Smooth muscle cell (in vitro differentiated cells): ENCODE measurements at regions not wholly inside any gene's neighbourhood (a gene's known extent, or its start where the extent isn't known, plus 50 kb on each side); places are given as distances from the start of the nearest gene placed in this dataset.

Experiments used
- DNase-seq: peaks from one replicate; lab custom pipeline; 2025; ENCODE audit not compliant: unreplicated experiment; lab: John Stamatoyannopoulos, UW
- H2AFZ ChIP-seq: fragments of 200-600 bp; sonication (generic); 2 replicates; pipeline ENCODE4 v1.6.0; 2016; ENCODE audit warnings: antibody characterized with exemption, low read depth, mild to moderate bottlenecking
- H3F3A ChIP-seq: fragments of 200-600 bp; sonication (generic); 2 replicates; pipeline ENCODE4 v1.6.0; 2017; ENCODE audit warnings: antibody characterized with exemption, low read depth
- H3K27ac ChIP-seq: fragments of 200-600 bp; sonication (generic); 2 replicates; pipeline ENCODE4 v1.5.1; 2016; ENCODE audit warnings: low read depth, mild to moderate bottlenecking
- H3K27me3 ChIP-seq: fragments of 200-600 bp; sonication (generic); 2 replicates; pipeline ENCODE4 v1.6.1; 2016; ENCODE audit warnings: low read depth, mild to moderate bottlenecking
- H3K36me3 ChIP-seq: fragments of 200-600 bp; sonication (generic); 2 replicates; pipeline ENCODE4 v1.5.1; 2016; ENCODE audit warnings: low read depth
- H3K4me1 ChIP-seq: fragments of 200-600 bp; sonication (generic); 2 replicates; pipeline ENCODE4 v1.5.1; 2016; ENCODE audit warnings: low read depth
- H3K4me2 ChIP-seq: fragments of 200-600 bp; sonication (generic); 2 replicates; pipeline ENCODE4 v1.6.0; 2016; ENCODE audit warnings: mild to moderate bottlenecking
- H3K4me3 ChIP-seq: fragments of 200-600 bp; sonication (generic); 2 replicates; pipeline ENCODE4 v1.5.1; 2016; ENCODE audit warnings: mild to moderate bottlenecking
- H3K79me2 ChIP-seq: fragments of 200-600 bp; sonication (generic); 2 replicates; pipeline ENCODE4 v1.6.0; 2016; ENCODE audit warnings: low read depth, mild to moderate bottlenecking
- H3K9ac ChIP-seq: fragments of 200-600 bp; sonication (generic); 2 replicates; pipeline ENCODE4 v1.6.0; 2016; ENCODE audit warnings: low read depth
- H3K9me3 ChIP-seq: fragments of 200-600 bp; sonication (generic); replicated peaks from 2 replicates; pipeline ENCODE4 v1.5.1; 2016; ENCODE audit warnings: low read depth
- H4K20me1 ChIP-seq: fragments of 200-600 bp; sonication (generic); 2 replicates; pipeline ENCODE4 v1.6.0; 2016; ENCODE audit warnings: low read depth
- WGBS: methylation state at CpG from one replicate; pipeline ENCODE4 v1.1.7; 2016; ENCODE audit warnings: low lambda C conversion rate; 5-methylcytosine and 5-hydroxymethylcytosine counted together
- TF ChIP-seq, protein P1 (sequence below): fragments of 200-600 bp; sonication (generic); IDR thresholded peaks from 2 replicates; pipeline ENCODE4 v1.5.1; 2017; ENCODE audit warnings: borderline replicate concordance, mild to moderate bottlenecking, antibody characterized with exemption; ENCODE audit not compliant: insufficient read depth, poor library complexity, severe bottlenecking

DNA sequence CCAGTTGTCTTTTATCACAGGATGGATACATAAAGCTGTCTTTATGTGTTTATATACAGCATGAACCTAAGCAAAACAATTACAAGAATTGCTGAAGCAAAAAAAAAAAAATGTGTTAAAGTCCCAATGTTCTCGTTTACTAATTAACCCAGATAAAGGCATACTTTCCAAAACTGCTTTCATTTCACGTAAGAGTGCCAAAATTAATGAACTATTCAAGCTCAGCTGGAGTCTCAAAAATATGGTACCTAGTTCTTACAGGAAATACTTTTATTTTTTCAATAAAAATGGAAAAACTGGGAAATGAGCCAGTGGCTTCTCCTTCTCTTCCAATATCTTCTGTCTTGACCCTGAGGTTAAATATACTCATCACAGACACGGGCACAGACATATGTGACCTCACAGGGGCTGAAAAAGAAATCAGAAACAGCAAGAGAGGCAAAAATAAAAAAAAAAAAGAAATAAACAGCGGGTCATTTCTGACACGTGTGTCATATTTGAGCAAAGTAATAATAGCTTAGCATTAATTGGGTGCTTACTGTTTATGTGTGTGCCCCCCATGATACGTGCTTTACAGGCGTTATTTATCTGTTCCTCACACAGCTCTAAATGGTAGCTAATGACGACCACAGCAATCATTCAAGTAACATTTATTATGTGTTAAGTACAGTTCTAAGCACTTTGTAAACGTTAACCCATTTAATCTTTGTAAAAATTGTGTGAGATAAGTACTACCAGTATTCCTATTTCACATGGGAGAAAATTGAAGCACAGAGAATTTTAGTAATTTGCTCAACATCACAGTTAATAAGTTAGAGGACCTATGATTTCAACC is 158.0 kb upstream of the MMADHC start:
- WGBS: 52% methylated on average over 9 of the region's 9 CpGs
- Histone ChIP-seq H3K27me3 (no peaks in the 10 kb centered on the region), H2AFZ (no peak overlapping the region), H3K4me1 (peaks cover 9% of the 10 kb centered on the region), H3K9me3 (no peaks in the 10 kb centered on the region), H3K4me2 (no peak overlapping the region), H3K79me2 (no peaks in the 10 kb centered on the region), H3F3A (peaks cover 9% of the 10 kb centered on the region), H3K9ac (peak overlapping the region; percentile 63), H3K36me3 (no peaks in the 10 kb centered on the region), H3K27ac (peak overlapping the region; percentile 87), H3K4me3 (no peak overlapping the region), H4K20me1 (no peaks in the 10 kb centered on the region)
- TF ChIP-seq, protein P1, sequence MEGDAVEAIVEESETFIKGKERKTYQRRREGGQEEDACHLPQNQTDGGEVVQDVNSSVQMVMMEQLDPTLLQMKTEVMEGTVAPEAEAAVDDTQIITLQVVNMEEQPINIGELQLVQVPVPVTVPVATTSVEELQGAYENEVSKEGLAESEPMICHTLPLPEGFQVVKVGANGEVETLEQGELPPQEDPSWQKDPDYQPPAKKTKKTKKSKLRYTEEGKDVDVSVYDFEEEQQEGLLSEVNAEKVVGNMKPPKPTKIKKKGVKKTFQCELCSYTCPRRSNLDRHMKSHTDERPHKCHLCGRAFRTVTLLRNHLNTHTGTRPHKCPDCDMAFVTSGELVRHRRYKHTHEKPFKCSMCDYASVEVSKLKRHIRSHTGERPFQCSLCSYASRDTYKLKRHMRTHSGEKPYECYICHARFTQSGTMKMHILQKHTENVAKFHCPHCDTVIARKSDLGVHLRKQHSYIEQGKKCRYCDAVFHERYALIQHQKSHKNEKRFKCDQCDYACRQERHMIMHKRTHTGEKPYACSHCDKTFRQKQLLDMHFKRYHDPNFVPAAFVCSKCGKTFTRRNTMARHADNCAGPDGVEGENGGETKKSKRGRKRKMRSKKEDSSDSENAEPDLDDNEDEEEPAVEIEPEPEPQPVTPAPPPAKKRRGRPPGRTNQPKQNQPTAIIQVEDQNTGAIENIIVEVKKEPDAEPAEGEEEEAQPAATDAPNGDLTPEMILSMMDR: no peak
- DNase-seq: no peak

DNA sequence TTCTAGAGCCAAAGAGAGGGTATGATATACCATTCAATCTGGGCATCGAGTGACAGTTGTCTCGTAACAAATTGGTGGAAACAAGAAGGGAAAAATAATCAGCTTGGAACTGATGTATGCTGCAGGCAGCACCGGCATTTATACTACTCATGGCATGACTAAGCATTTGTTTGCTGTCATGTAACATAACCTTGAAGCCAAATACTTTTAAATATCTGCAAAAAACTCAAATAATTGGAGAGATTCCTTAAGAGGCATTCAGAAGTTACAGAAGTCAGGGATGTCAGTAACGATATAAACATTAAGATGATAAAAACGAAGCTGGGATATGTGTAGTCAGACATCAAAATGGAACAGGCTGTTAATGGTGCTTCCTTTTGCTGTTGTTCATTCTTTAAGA is 157.3 kb upstream of the MMADHC start:
- peak overlapping the region; percentile 87 for H3K27ac ChIP-seq
- no peaks in the 10 kb centered on the region for H3K79me2 ChIP-seq
- H3K9ac ChIP-seq: peak overlapping the region; percentile 63
- WGBS: 58% methylated on average over 5 of the region's 5 CpGs
- no peaks in the 10 kb centered on the region for H3K9me3 ChIP-seq
- no peaks in the 10 kb centered on the region for H3K36me3 ChIP-seq
- H3K27me3 ChIP-seq: no peaks in the 10 kb centered on the region
- peaks cover 12% of the 10 kb centered on the region for H3F3A ChIP-seq
- H3K4me2 ChIP-seq: peak overlapping the region; percentile 55
- no peak for DNase-seq
- TF ChIP-seq, protein P1: no peak
- no peaks in the 10 kb centered on the region for H4K20me1 ChIP-seq
- no peak overlapping the region for H2AFZ ChIP-seq
- H3K4me3 ChIP-seq: no peak overlapping the region
- peaks cover 9% of the 10 kb centered on the region for H3K4me1 ChIP-seq

DNA sequence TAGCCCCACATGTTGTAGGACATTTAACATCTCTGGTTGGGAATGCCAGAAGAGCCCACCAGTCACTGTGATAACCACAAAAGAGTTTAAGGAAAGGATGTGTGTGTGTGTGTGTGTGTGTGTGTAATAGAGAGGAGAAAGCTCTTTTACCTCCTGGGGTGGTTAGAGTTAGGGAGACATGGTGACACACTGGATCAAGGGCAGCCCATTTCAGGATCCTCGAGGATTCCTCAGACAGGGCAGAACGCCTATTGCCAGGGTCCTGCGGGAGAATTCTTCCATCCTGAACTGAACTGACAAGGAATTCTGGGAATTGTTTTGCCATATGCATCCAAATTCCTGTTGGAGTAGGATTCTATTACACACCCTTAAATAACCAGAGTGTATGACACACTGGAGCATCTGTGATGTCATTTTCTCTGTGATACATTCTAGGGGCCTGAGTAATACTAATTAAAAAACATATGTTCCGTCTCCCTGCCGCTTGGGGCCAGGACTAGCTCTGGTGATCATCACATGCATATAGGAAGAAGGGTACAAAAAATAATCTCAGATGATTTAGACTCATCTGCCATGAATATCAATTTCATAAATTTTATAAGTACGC is 156.4 kb upstream of the MMADHC start:
- Histone ChIP-seq H3K4me1 (peaks cover 9% of the 10 kb centered on the region), H3K9me3 (no peaks in the 10 kb centered on the region), H3K79me2 (no peaks in the 10 kb centered on the region), H3K9ac (peak overlapping the region; percentile 63), H3K4me3 (no peak overlapping the region), H3F3A (peaks cover 12% of the 10 kb centered on the region), H4K20me1 (no peaks in the 10 kb centered on the region), H2AFZ (no peak overlapping the region), H3K4me2 (peak overlapping the region; percentile 55), H3K27me3 (no peaks in the 10 kb centered on the region), H3K36me3 (no peaks in the 10 kb centered on the region), H3K27ac (peak overlapping the region; percentile 87)
- no peak for DNase-seq
- TF ChIP-seq, protein P1: no peak
- WGBS: 52% methylated on average over 6 of the region's 6 CpGs
